Astrocyte of the spinal cord (primary cell): ENCODE measurements at regions not wholly inside any gene's neighbourhood (a gene's known extent, or its start where the extent isn't known, plus 50 kb on each side); places are given as distances from the start of the nearest gene placed in this dataset.

Experiments used
- DNase-seq: peaks from one replicate; pipeline ENCODE4 v3.0.0; 2011; ENCODE audit warnings: low read depth, low spot score
- H3K4me3 ChIP-seq: 2 replicates; pipeline ENCODE4 v1.5.1; 2011; ENCODE audit warnings: low read depth, mild to moderate bottlenecking, low read length, moderate library complexity
- CTCF ChIP-seq: IDR thresholded peaks from 2 replicates; pipeline ENCODE4 v1.5.1; 2012; ENCODE audit warnings: low read depth, mild to moderate bottlenecking, low read length, inconsistent platforms
- in situ Hi-C: cut with HindIII; loops from 2 replicates; pipeline ENCODE4 v1.10.0; 2017; ENCODE audit warnings: low sequenced_read_pairs

- in situ Hi-C loops = no loop called here
Observed at GRCh38 chr5:147084702-147085101, 150.1 kb upstream of the STK32A start.

GRCh38 chr5:147085409-147085808 is 149.4 kb upstream of the STK32A start:
- H3K4me3 ChIP-seq = no peak overlapping the region
- in situ Hi-C loops = no loop called here
- no peak for TF ChIP-seq CTCF

More at GRCh38 chr5:147084702-147085101, 150.1 kb upstream of the STK32A start:
- no peak for DNase-seq
- no peak overlapping the region for H3K4me3 ChIP-seq
- TF ChIP-seq CTCF = no peak

DNA sequence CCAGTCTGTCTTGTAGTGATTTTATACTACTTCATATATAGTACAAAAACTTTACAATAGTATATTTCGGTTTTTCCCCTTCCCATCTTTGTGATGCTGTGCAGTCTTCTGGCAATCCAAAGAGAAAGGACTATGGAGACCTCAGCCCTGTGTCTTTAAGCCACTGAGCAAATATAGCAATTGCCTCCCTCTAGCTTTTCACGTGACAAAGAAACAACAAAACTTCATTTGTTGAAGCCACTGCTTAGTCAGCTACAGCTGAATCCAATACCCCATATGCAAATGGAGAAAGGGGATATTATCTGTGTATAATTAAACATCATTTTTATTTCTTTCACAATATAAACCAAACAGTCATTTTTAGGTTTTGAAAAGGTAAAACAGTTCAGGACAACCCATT is 142.8 kb upstream of the STK32A start:
- no peak for DNase-seq
- in situ Hi-C loops = no loop called here

More at GRCh38 chr5:147085409-147085808, 149.4 kb upstream of the STK32A start:
- no peak for DNase-seq

GRCh38 chr5:147093138-147093537 is 141.7 kb upstream of the STK32A start:
- no peak overlapping the region for H3K4me3 ChIP-seq
- peak; percentile 11 for DNase-seq
- in situ Hi-C loops = no loop called here
- TF ChIP-seq CTCF = no peak

More for the DNA sequence above, 142.8 kb upstream of the STK32A start:
- H3K4me3 ChIP-seq = no peak overlapping the region
- TF ChIP-seq CTCF = no peak

GRCh38 chr5:147095740-147096139 is 139.1 kb upstream of the STK32A start:
- DNase-seq = no peak
- no peak overlapping the region for H3K4me3 ChIP-seq
- in situ Hi-C loops = no loop called here
- TF ChIP-seq CTCF = no peak

DNA sequence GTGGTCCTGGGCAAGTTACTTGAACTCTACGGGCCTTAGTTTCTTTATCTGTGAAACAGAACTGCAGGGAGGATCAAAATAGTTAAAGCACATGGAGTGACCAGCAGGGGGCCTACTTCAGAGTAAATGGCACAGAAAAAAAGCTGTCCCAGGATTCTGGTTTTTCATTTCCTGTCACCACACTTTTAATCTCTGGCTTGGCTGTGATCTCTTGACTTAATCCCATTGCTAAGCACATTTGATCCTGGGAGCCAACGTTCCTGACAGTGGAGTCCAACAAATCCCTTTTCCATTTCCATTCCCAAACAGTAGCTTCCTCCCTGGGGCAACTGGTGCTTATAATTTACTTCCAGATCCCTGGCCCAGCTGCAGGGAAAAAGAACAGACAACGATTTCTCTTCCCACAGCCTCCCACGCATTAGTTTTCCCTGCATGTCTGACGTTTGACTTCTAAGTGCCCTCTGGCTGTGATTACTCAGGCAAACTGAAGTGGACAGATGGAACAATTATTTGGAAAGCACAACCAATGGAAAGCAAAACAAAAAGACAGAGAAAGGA is 136.5 kb upstream of the STK32A start:
- in situ Hi-C loops = no loop called here
- peak; percentile 43 for DNase-seq
- no peak overlapping the region for H3K4me3 ChIP-seq
- peak; percentile 54 for TF ChIP-seq CTCF
